ENCODE measurements at regions not wholly inside any gene's neighbourhood (a gene's known extent, or its start where the extent isn't known, plus 50 kb on each side); places are given as distances from the start of the nearest gene placed in this dataset.

DNA sequence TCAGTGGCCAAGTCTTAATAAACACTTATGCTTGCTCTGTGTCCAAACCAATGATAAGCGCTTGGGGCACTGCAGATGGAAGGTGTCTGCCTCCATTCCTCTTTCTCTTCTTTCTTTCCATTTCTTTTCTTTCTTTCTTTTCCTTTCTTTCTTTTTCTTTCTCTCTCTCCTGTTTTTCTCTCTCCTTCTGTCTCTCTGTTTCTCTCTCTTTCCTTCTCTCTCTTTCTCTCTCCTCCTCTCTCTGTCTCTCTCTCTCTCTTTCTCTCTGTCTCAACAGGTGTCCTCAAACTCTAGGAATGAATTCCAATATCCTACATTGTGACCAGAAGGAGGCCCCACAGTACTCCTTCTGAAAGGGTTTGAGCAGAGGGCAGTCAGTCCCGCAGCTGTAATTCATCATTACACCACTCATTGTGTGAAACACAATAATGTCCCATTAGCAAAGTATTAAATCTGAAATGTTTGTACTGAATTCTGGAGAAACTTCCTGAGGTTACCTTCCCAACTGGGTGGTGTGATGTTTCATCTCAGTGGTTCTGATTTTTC, 66.5 kb upstream of the PAGE1 start:
- TF ChIP-seq, protein P1, sequence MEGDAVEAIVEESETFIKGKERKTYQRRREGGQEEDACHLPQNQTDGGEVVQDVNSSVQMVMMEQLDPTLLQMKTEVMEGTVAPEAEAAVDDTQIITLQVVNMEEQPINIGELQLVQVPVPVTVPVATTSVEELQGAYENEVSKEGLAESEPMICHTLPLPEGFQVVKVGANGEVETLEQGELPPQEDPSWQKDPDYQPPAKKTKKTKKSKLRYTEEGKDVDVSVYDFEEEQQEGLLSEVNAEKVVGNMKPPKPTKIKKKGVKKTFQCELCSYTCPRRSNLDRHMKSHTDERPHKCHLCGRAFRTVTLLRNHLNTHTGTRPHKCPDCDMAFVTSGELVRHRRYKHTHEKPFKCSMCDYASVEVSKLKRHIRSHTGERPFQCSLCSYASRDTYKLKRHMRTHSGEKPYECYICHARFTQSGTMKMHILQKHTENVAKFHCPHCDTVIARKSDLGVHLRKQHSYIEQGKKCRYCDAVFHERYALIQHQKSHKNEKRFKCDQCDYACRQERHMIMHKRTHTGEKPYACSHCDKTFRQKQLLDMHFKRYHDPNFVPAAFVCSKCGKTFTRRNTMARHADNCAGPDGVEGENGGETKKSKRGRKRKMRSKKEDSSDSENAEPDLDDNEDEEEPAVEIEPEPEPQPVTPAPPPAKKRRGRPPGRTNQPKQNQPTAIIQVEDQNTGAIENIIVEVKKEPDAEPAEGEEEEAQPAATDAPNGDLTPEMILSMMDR (optimal IDR thresholded peaks at IDR 0.05 in 1 of 3, IDR thresholded peaks at IDR 0.05 in 1 of 3, conservative IDR thresholded peaks at IDR 0.05 in 1 of 3; ENCODE audit: extremely low read depth in 1 of 3, insufficient read depth in 2 of 3, low read length in 3 of 3): no peak
- TF ChIP-seq EZH2 (IDR thresholded peaks at IDR 0.05; ENCODE audit: low read length): no peak

All from keratinocyte (primary cell).